GM21576 (cell line): ENCODE measurements at regions not wholly inside any gene's neighbourhood (a gene's known extent, or its start where the extent isn't known, plus 50 kb on each side); places are given as distances from the start of the nearest gene placed in this dataset.
"Not testable (repeated sequence)": the region's sequence is repeated elsewhere in the genome, so short reads cannot be mapped to it uniquely, and the experiment has no call there.

ENCODE experiments used
- ATAC-seq: cut with Tn5 transposase; IDR thresholded peaks from one replicate; pipeline ENCODE4 v1.9.1; 2021; ENCODE audit warnings: mild to moderate bottlenecking, moderate library complexity; ENCODE audit not compliant: unreplicated experiment

- ATAC-seq: no peak
These were observed 159.7 kb upstream of the POU1F1 start for GRCh38 chr3:87435926-87436620.

- not testable (repeated sequence) for ATAC-seq
These were observed 157.1 kb upstream of the POU1F1 start for GRCh38 chr3:87433445-87433844.

- ATAC-seq: no peak
These were observed 150.5 kb upstream of the POU1F1 start for GRCh38 chr3:87426918-87427317.

- ATAC-seq: no peak
These were observed 148.7 kb upstream of the POU1F1 start for GRCh38 chr3:87425056-87425455.

GRCh38 chr3:87423336-87423735, 147.0 kb upstream of the POU1F1 start:
- no peak for ATAC-seq

GRCh38 chr3:87422333-87422732, 145.9 kb upstream of the POU1F1 start:
- ATAC-seq: no peak

- no peak for ATAC-seq
These were observed 143.8 kb upstream of the POU1F1 start for GRCh38 chr3:87420171-87420570.

- ATAC-seq: no peak
These were observed 137.9 kb upstream of the POU1F1 start for GRCh38 chr3:87414271-87414670.

- ATAC-seq: no peak
These were observed 137.4 kb upstream of the POU1F1 start for GRCh38 chr3:87413814-87414213.

GRCh38 chr3:87410110-87410509, 133.7 kb upstream of the POU1F1 start:
- no peak for ATAC-seq

GRCh38 chr3:87398168-87398801, 121.9 kb upstream of the POU1F1 start:
- ATAC-seq: no peak

GRCh38 chr3:87397211-87397610, 120.8 kb upstream of the POU1F1 start:
- no peak for ATAC-seq

GRCh38 chr3:87390821-87391220, 114.4 kb upstream of the POU1F1 start:
- ATAC-seq: no peak

- no peak for ATAC-seq
These were observed 114.0 kb upstream of the POU1F1 start for GRCh38 chr3:87390353-87390752.

GRCh38 chr3:87375231-87375682, 98.9 kb upstream of the POU1F1 start:
- no peak for ATAC-seq

- no peak for ATAC-seq
These were observed 93.6 kb upstream of the POU1F1 start for GRCh38 chr3:87370007-87370406.

- no peak for ATAC-seq
These were observed 91.4 kb upstream of the POU1F1 start for GRCh38 chr3:87367736-87368135.

GRCh38 chr3:87363721-87364120, 87.3 kb upstream of the POU1F1 start:
- no peak for ATAC-seq

- no peak for ATAC-seq
These were observed 85.6 kb upstream of the POU1F1 start for GRCh38 chr3:87361956-87362355.

GRCh38 chr3:87361271-87361670, 84.9 kb upstream of the POU1F1 start:
- no peak for ATAC-seq

GRCh38 chr3:87359826-87360225, 83.4 kb upstream of the POU1F1 start:
- no peak for ATAC-seq

- ATAC-seq: no peak
These were observed 82.6 kb upstream of the POU1F1 start for GRCh38 chr3:87359025-87359424.

- no peak for ATAC-seq
These were observed 81.7 kb upstream of the POU1F1 start for GRCh38 chr3:87358066-87358465.
